HEK293 (cell line): ENCODE measurements at regions not wholly inside any gene's neighbourhood (a gene's known extent, or its start where the extent isn't known, plus 50 kb on each side); places are given as distances from the start of the nearest gene placed in this dataset.

Experiments
- HOXA7 ChIP-seq: sonication (generic); formaldehyde crosslinking; IDR thresholded peaks from 2 replicates; pipeline ENCODE4 v1.8.1; 2022; ENCODE audit warnings: missing genetic modification reagents, borderline replicate concordance
- ZBTB21 ChIP-seq: fragments of 450-650 bp; formaldehyde crosslinking; IDR thresholded peaks from 2 replicates; pipeline ENCODE4 v1.5.1; 2017; ENCODE audit warnings: missing biosample characterization, missing genetic modification characterization
- ZBTB8A ChIP-seq: fragments of 450-650 bp; formaldehyde crosslinking; IDR thresholded peaks from 2 replicates; pipeline ENCODE4 v1.5.1; 2016; ENCODE audit warnings: missing biosample characterization, missing genetic modification characterization
- ZNF174 ChIP-seq: fragments of 450-650 bp; formaldehyde crosslinking; IDR thresholded peaks from 2 replicates; pipeline ENCODE4 v1.5.0; 2017; ENCODE audit warnings: missing biosample characterization, mild to moderate bottlenecking, missing genetic modification characterization
- ZNF555 ChIP-seq: fragments of 450-650 bp; formaldehyde crosslinking; conservative IDR thresholded peaks from 2 replicates; pipeline ENCODE4 v1.5.1; 2017; ENCODE audit warnings: missing biosample characterization, mild to moderate bottlenecking, missing genetic modification characterization, inconsistent platforms
- ZNF658 ChIP-seq: fragments of 450-650 bp; formaldehyde crosslinking; IDR thresholded peaks from 2 replicates; pipeline ENCODE4; 2016; ENCODE audit warnings: missing biosample characterization, missing genetic modification characterization
- TF ChIP-seq, protein P1 (sequence below): fragments of 450-650 bp; formaldehyde crosslinking; IDR thresholded peaks from 2 replicates; pipeline ENCODE4 v1.5.1; 2016; ENCODE audit warnings: missing biosample characterization, missing genetic modification characterization
- TF ChIP-seq, protein P2 (sequence below): fragments of 450-650 bp; formaldehyde crosslinking; IDR thresholded peaks from 2 replicates; pipeline ENCODE4 v1.5.1; 2016; ENCODE audit warnings: missing biosample characterization, missing genetic modification characterization

GRCh38 chr20:52683761-52684160 lies 288.4 kb upstream of the TSHZ2 start:
- no peak for TF ChIP-seq ZNF555 (tag by site-specific recombination)
- TF ChIP-seq, protein P1, sequence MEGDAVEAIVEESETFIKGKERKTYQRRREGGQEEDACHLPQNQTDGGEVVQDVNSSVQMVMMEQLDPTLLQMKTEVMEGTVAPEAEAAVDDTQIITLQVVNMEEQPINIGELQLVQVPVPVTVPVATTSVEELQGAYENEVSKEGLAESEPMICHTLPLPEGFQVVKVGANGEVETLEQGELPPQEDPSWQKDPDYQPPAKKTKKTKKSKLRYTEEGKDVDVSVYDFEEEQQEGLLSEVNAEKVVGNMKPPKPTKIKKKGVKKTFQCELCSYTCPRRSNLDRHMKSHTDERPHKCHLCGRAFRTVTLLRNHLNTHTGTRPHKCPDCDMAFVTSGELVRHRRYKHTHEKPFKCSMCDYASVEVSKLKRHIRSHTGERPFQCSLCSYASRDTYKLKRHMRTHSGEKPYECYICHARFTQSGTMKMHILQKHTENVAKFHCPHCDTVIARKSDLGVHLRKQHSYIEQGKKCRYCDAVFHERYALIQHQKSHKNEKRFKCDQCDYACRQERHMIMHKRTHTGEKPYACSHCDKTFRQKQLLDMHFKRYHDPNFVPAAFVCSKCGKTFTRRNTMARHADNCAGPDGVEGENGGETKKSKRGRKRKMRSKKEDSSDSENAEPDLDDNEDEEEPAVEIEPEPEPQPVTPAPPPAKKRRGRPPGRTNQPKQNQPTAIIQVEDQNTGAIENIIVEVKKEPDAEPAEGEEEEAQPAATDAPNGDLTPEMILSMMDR (tag by site-specific recombination) = no peak
- TF ChIP-seq HOXA7 (CRISPR knock-in tag) = no peak
- no peak for TF ChIP-seq ZNF658 (tag by site-specific recombination)
- TF ChIP-seq ZNF174 = no peak
- TF ChIP-seq ZBTB21 (tag by site-specific recombination) = no peak
- TF ChIP-seq ZBTB8A (tag by site-specific recombination) = no peak
- TF ChIP-seq, protein P2, sequence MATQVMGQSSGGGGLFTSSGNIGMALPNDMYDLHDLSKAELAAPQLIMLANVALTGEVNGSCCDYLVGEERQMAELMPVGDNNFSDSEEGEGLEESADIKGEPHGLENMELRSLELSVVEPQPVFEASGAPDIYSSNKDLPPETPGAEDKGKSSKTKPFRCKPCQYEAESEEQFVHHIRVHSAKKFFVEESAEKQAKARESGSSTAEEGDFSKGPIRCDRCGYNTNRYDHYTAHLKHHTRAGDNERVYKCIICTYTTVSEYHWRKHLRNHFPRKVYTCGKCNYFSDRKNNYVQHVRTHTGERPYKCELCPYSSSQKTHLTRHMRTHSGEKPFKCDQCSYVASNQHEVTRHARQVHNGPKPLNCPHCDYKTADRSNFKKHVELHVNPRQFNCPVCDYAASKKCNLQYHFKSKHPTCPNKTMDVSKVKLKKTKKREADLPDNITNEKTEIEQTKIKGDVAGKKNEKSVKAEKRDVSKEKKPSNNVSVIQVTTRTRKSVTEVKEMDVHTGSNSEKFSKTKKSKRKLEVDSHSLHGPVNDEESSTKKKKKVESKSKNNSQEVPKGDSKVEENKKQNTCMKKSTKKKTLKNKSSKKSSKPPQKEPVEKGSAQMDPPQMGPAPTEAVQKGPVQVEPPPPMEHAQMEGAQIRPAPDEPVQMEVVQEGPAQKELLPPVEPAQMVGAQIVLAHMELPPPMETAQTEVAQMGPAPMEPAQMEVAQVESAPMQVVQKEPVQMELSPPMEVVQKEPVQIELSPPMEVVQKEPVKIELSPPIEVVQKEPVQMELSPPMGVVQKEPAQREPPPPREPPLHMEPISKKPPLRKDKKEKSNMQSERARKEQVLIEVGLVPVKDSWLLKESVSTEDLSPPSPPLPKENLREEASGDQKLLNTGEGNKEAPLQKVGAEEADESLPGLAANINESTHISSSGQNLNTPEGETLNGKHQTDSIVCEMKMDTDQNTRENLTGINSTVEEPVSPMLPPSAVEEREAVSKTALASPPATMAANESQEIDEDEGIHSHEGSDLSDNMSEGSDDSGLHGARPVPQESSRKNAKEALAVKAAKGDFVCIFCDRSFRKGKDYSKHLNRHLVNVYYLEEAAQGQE (tag by site-specific recombination) = no peak
